SK-N-MC (cell line): ENCODE measurements at regions not wholly inside any gene's neighbourhood (a gene's known extent, or its start where the extent isn't known, plus 50 kb on each side); places are given as distances from the start of the nearest gene placed in this dataset.
"Not testable (repeated sequence)": the region's sequence is repeated elsewhere in the genome, so short reads cannot be mapped to it uniquely, and the experiment has no call there.

Source experiments
- DNase-seq: peaks from one replicate; pipeline ENCODE4 v3.0.0-alpha.2; 2011; ENCODE audit warnings: low read depth, low spot score
- H3K27ac ChIP-seq: fragments of 200-600 bp; sonication (generic); 2 replicates; pipeline ENCODE4 v1.5.1; 2016; ENCODE audit warnings: mixed run types
- H3K36me3 ChIP-seq: fragments of 200-600 bp; sonication (generic); 2 replicates; pipeline ENCODE4 v1.6.1; 2017; ENCODE audit warnings: antibody characterized with exemption, low read length, mixed read lengths; ENCODE audit not compliant: insufficient read depth
- H3K4me3 ChIP-seq: fragments of 200-600 bp; sonication (generic); 2 replicates; pipeline ENCODE4 v1.5.1; 2016
- H3K9ac ChIP-seq: fragments of 200-600 bp; sonication (generic); 2 replicates; pipeline ENCODE4 v1.8.0; 2017; ENCODE audit warnings: mixed run types, mixed read lengths; ENCODE audit not compliant: insufficient read length
- H3K9me3 ChIP-seq: fragments of 200-600 bp; sonication (generic); 2 replicates; pipeline ENCODE4 v1.6.1; 2017; ENCODE audit warnings: low read depth, mild to moderate bottlenecking, antibody characterized with exemption, low read length, moderate library complexity, mixed read lengths
- EZH2 ChIP-seq: fragments of 200-600 bp; sonication (generic); IDR thresholded peaks from one replicate; pipeline ENCODE4 v1.6.1; 2017; ENCODE audit warnings: antibody characterized with exemption
- FOXP2 ChIP-seq: optimal IDR thresholded peaks from 2 replicates; pipeline ENCODE3; 2011; ENCODE audit warnings: mild to moderate bottlenecking, moderate library complexity; ENCODE audit not compliant: insufficient read depth; ENCODE audit errors: extremely low read length, control extremely low read depth
- POLR2AphosphoS5 ChIP-seq: IDR thresholded peaks from 2 replicates; pipeline ENCODE4 v1.6.1; 2012; ENCODE audit warnings: mild to moderate bottlenecking, low read depth, low read length, borderline replicate concordance

DNA sequence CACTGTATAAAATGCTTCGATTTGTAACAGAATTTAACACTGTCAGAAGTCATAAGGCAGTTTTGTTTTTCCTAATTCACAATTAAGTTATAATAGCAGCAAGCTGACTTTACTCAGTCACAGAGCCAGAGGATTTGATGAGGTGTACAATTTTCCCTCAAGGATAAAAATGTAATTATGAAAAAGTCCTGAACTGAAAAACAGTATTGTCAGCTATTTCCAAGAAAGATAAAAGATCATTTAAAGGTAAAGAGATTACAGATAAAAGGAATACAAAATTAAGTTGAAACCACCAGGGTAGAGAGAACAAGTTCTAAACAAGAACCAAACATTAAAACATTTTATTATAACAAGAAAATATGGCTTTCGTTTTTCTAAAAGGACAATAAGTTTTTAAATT is 86.8 kb upstream of the ZFP42 start:
- Histone ChIP-seq H3K9me3 (no peaks in the 10 kb centered on the region), H3K4me3 (no peak overlapping the region), H3K36me3 (no peaks in the 10 kb centered on the region), H3K9ac (no peak overlapping the region), H3K27ac (no peak overlapping the region)
- TF ChIP-seq FOXP2 (no peak), POLR2AphosphoS5 (no peak), EZH2 (no peak)
- no peak for DNase-seq

GRCh38 chr4:187910741-187911140 is 84.8 kb upstream of the ZFP42 start:
- no peaks in the 10 kb centered on the region for H3K36me3 ChIP-seq
- no peak overlapping the region for H3K9ac ChIP-seq
- DNase-seq, result no peak
- TF ChIP-seq FOXP2, result no peak
- no peak for TF ChIP-seq EZH2
- no peak for TF ChIP-seq POLR2AphosphoS5
- no peak overlapping the region for H3K4me3 ChIP-seq
- H3K9me3 ChIP-seq, result no peaks in the 10 kb centered on the region
- no peak overlapping the region for H3K27ac ChIP-seq

- H3K9ac ChIP-seq, H3K9me3 ChIP-seq, H3K4me3 ChIP-seq, H3K36me3 ChIP-seq, DNase-seq, H3K27ac ChIP-seq: not testable (repeated sequence)
Observed at GRCh38 chr4:187915406-187915805, 80.2 kb upstream of the ZFP42 start.

- TF ChIP-seq EZH2 (no peak), FOXP2 (no peak), POLR2AphosphoS5 (no peak)
- H3K9me3 ChIP-seq, result no peaks in the 10 kb centered on the region
Observed at GRCh38 chr4:187919966-187920365, 75.6 kb upstream of the ZFP42 start.

DNA sequence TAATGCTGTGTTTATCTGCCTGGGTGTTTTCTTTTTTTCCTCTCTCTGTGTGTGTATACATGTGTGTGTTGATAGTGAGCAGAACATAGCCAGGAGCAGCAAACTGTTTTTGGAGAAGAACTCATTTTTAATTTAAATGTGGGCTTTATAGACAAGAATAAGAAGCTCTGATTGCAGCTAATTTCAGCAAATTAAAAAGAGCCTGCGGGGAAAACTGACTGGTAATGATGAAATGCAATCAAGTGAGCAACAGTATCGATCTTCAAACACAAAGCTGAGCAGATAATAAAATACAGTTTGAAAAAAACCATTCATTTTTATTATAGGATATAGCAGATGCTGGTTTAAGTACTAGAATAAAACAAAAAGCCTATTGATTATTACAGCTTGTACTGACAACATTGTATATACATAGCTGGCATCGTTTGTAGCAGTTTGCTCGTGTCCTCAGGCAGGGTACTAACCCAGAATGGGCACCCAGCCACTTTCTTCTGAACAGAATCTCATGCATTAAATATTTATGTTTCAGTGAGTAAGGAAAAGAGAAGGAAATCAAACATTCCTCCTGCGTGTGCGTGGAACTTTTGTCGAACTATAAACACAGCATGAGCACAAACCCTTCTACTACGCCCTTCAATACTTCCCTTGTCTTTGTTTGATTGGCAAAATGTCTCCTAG is 73.5 kb upstream of the ZFP42 start:
- no peak for DNase-seq
- no peak overlapping the region for H3K4me3 ChIP-seq
- no peak overlapping the region for H3K27ac ChIP-seq
- H3K9ac ChIP-seq, result no peak overlapping the region
- H3K36me3 ChIP-seq, result no peaks in the 10 kb centered on the region
- H3K9me3 ChIP-seq, result no peaks in the 10 kb centered on the region
- TF ChIP-seq FOXP2, result no peak
- TF ChIP-seq EZH2, result no peak

More at GRCh38 chr4:187919966-187920365, 75.6 kb upstream of the ZFP42 start:
- Histone ChIP-seq H3K36me3 (no peaks in the 10 kb centered on the region), H3K27ac (no peak overlapping the region), H3K4me3 (no peak overlapping the region), H3K9ac (no peak overlapping the region)
- no peak for DNase-seq

GRCh38 chr4:187929024-187929423 is 66.5 kb upstream of the ZFP42 start:
- no peak overlapping the region for H3K27ac ChIP-seq
- no peaks in the 10 kb centered on the region for H3K9me3 ChIP-seq
- TF ChIP-seq EZH2, result no peak
- TF ChIP-seq POLR2AphosphoS5, result no peak
- TF ChIP-seq FOXP2, result no peak
- no peak for DNase-seq
- no peak overlapping the region for H3K9ac ChIP-seq
- no peak overlapping the region for H3K4me3 ChIP-seq
- no peaks in the 10 kb centered on the region for H3K36me3 ChIP-seq

DNA sequence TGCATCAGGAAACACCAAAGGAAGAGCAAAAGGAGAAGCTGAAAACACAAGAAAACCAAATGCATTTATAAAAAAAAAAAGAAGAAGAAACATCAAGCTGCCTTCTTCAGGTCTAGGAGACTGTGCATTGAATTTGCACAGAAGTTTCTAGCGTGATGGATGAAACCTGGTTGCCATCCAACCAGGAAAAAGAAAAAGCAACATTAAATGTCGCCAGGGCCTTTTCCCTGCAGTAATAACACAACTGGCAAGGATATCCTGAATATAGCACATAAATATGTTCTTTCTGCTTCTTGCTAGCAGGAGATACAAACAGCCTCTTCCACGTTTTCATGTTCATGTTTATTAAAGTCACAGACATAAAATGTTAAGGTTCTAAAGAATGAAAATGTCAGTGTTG is 60.8 kb upstream of the ZFP42 start:
- H3K36me3 ChIP-seq, result no peaks in the 10 kb centered on the region
- H3K4me3 ChIP-seq, result no peak overlapping the region
- no peak for TF ChIP-seq EZH2
- no peak for TF ChIP-seq POLR2AphosphoS5
- TF ChIP-seq FOXP2, result no peak
- H3K9ac ChIP-seq, result no peak overlapping the region
- no peak for DNase-seq
- H3K9me3 ChIP-seq, result no peaks in the 10 kb centered on the region
- no peak overlapping the region for H3K27ac ChIP-seq

- H3K9ac ChIP-seq, result no peak overlapping the region
- no peak overlapping the region for H3K27ac ChIP-seq
- H3K36me3 ChIP-seq, result no peaks in the 10 kb centered on the region
- TF ChIP-seq FOXP2 (no peak), POLR2AphosphoS5 (no peak), EZH2 (no peak)
- no peak overlapping the region for H3K4me3 ChIP-seq
- H3K9me3 ChIP-seq, result no peaks in the 10 kb centered on the region
- DNase-seq, result no peak
Observed at GRCh38 chr4:187937557-187937956, 58.0 kb upstream of the ZFP42 start.

DNA sequence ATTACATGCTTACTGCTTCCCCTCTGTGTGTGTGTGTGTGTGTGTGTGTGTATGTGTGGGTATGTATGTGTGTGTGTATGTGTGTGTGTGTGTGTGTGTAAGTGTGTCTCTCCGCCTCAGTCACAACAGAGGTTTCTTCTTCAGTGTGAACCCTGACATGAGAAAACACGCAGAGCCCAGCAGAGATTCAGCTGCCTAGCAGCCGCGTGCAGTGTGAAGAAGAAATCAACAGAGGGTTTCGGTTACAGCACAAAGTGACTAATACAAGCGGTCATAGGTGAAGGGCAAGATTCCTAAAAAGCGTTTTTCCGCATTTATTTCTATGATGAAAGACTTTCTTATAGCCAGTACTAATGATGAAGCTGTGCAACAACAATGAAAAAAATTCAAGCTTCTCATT is 55.3 kb upstream of the ZFP42 start:
- no peak overlapping the region for H3K27ac ChIP-seq
- DNase-seq, result no peak
- TF ChIP-seq POLR2AphosphoS5 (no peak), FOXP2 (no peak), EZH2 (no peak)
- no peak overlapping the region for H3K9ac ChIP-seq
- H3K9me3 ChIP-seq, result no peaks in the 10 kb centered on the region
- H3K4me3 ChIP-seq, result no peak overlapping the region
- no peaks in the 10 kb centered on the region for H3K36me3 ChIP-seq
